IgD-negative memory B cell (primary cell): ENCODE measurements at regions not wholly inside any gene's neighbourhood (a gene's known extent, or its start where the extent isn't known, plus 50 kb on each side); places are given as distances from the start of the nearest gene placed in this dataset.

Experiments
- H3K27ac Mint-ChIP-seq, 3 donors: one replicate each; pipeline ENCODE4 v1.8.0; 2020 to 2022; ENCODE audit warnings: mild to moderate bottlenecking in 3 of 3, mixed read lengths in 3 of 3, moderate library complexity in 1 of 3
- H3K27me3 Mint-ChIP-seq: one replicate; pipeline ENCODE4 v1.8.0; 2021; ENCODE audit warnings: mixed read lengths
- H3K36me3 Mint-ChIP-seq: one replicate; pipeline ENCODE4 v1.8.0; 2020; ENCODE audit warnings: mild to moderate bottlenecking, mixed read lengths
- H3K4me1 Mint-ChIP-seq, 3 donors: one replicate each; pipeline ENCODE4 v1.8.0; 2020 to 2022; ENCODE audit warnings: mixed read lengths in 3 of 3, mild to moderate bottlenecking in 1 of 3
- H3K4me3 Mint-ChIP-seq, 4 donors: one replicate each; pipeline ENCODE4 v1.8.0; 2020 to 2022; ENCODE audit warnings: mild to moderate bottlenecking in 4 of 4, mixed read lengths in 4 of 4, moderate library complexity in 3 of 4
- H3K9me3 Mint-ChIP-seq, 3 donors: one replicate each; pipeline ENCODE4 v1.8.0; 2020 to 2021; ENCODE audit warnings: mixed read lengths in 3 of 3, mild to moderate bottlenecking in 1 of 3

GRCh38 chr13:40381935-40382764 lies 284.3 kb downstream of the FOXO1 start:
- Mint-ChIP-seq H3K9me3 (peaks cover 0 to 3% (median 0%) of the 10 kb centered on the region in 3 donors), H3K27ac (no peak overlapping the region), H3K27me3 (no peaks in the 10 kb centered on the region), H3K4me1 (peaks cover 5 to 19% (median 6%) of the 10 kb centered on the region in 3 donors), H3K36me3 (peaks cover 2% of the 10 kb centered on the region), H3K4me3 (no peak overlapping the region)

GRCh38 chr13:40383132-40383531 lies 283.3 kb downstream of the FOXO1 start:
- H3K4me3 Mint-ChIP-seq, result no peak overlapping the region
- H3K9me3 Mint-ChIP-seq, result peaks cover 0 to 3% (median 2%) of the 10 kb centered on the region in 3 donors
- H3K27ac Mint-ChIP-seq, result no peak overlapping the region
- H3K4me1 Mint-ChIP-seq, result peaks cover 8 to 22% (median 10%) of the 10 kb centered on the region in 3 donors
- H3K36me3 Mint-ChIP-seq, result peaks cover 7% of the 10 kb centered on the region
- H3K27me3 Mint-ChIP-seq, result no peaks in the 10 kb centered on the region

- Mint-ChIP-seq H3K4me3 (no peak overlapping the region), H3K27ac (no peak overlapping the region), H3K9me3 (peaks cover 0 to 2% (median 0%) of the 10 kb centered on the region in 3 donors), H3K4me1 (peaks cover 13 to 22% (median 14%) of the 10 kb centered on the region in 3 donors), H3K27me3 (no peaks in the 10 kb centered on the region), H3K36me3 (peaks cover 7% of the 10 kb centered on the region)
These were observed 282.6 kb downstream of the FOXO1 start for GRCh38 chr13:40383885-40384284.

- H3K9me3 Mint-ChIP-seq, result peaks cover 0 to 2% (median 0%) of the 10 kb centered on the region in 3 donors
- H3K27me3 Mint-ChIP-seq, result no peaks in the 10 kb centered on the region
- H3K4me3 Mint-ChIP-seq, result no peak overlapping the region
- H3K27ac Mint-ChIP-seq, result peak overlapping the region in 1 of 3 donors; percentile 27
- peaks cover 7% of the 10 kb centered on the region for H3K36me3 Mint-ChIP-seq
- peaks cover 9 to 26% (median 19%) of the 10 kb centered on the region in 3 donors for H3K4me1 Mint-ChIP-seq
These were observed 281.2 kb downstream of the FOXO1 start for GRCh38 chr13:40384976-40385857.

- H3K27me3 Mint-ChIP-seq, result no peaks in the 10 kb centered on the region
- H3K4me3 Mint-ChIP-seq, result peak overlapping the region in 1 of 4 donors; percentile 13
- H3K9me3 Mint-ChIP-seq, result peaks cover 0 to 2% (median 0%) of the 10 kb centered on the region in 3 donors
- peaks cover 14 to 24% (median 19%) of the 10 kb centered on the region in 3 donors for H3K4me1 Mint-ChIP-seq
- H3K27ac Mint-ChIP-seq, result no peak overlapping the region
- peaks cover 7% of the 10 kb centered on the region for H3K36me3 Mint-ChIP-seq
These were observed 280.6 kb downstream of the FOXO1 start for GRCh38 chr13:40385858-40386180.

GRCh38 chr13:40386586-40386985 lies 279.9 kb downstream of the FOXO1 start:
- H3K27ac Mint-ChIP-seq, result no peak overlapping the region
- peaks cover 0 to 2% (median 0%) of the 10 kb centered on the region in 3 donors for H3K9me3 Mint-ChIP-seq
- H3K27me3 Mint-ChIP-seq, result no peaks in the 10 kb centered on the region
- H3K4me1 Mint-ChIP-seq, result peaks cover 14 to 24% (median 19%) of the 10 kb centered on the region in 3 donors
- peaks cover 7% of the 10 kb centered on the region for H3K36me3 Mint-ChIP-seq
- peak overlapping the region in 1 of 4 donors; percentile 72 for H3K4me3 Mint-ChIP-seq

DNA sequence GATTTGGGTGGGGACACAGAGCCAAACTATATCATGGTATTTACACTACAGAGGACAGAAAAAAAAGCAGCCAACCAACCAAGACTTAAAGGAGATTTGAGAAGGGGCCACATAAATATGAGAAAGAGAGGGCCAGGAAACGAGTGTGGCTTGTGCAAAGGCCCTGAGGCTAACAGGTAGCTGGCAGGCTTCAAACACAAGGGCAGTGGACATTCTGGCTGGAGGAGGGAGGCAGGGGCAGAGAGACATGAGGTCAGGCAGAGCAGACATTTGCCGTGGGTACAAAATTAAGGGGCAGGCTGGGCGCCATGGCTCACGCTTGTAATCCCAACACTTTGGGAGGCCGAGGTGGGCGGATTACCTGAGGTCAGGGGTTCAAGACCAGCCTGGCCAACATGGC lies 278.7 kb downstream of the FOXO1 start:
- Mint-ChIP-seq H3K4me1 (peaks cover 14 to 24% (median 19%) of the 10 kb centered on the region in 3 donors), H3K36me3 (peaks cover 7% of the 10 kb centered on the region), H3K4me3 (peak overlapping the region in 2 of 4 donors; percentile 13 to 83), H3K27me3 (no peaks in the 10 kb centered on the region), H3K9me3 (peaks cover 0 to 2% (median 0%) of the 10 kb centered on the region in 3 donors), H3K27ac (no peak overlapping the region)

DNA sequence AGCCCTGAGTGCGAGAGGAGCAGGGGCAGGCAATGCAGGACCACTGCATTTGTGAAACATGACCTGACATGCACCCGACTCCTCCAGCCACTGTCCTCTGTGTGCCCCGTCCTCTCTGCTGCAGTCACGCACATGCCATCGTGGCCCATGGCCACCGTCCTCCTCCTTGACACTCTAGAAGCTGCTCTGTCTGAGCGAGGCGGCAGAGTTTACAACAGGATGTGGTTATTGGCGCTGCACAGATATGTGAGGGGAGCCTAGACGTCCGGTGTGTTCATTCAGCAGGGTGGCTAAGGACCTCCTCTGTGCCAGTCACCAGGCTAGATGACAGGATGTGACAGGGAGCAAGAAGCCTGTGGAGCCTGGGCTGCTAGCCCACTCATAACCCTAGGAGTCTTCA lies 277.8 kb downstream of the FOXO1 start:
- Mint-ChIP-seq H3K4me3 (peak overlapping the region; percentile 33 to 95 (median 90)), H3K9me3 (peaks cover 0 to 2% (median 0%) of the 10 kb centered on the region in 3 donors), H3K27ac (peak overlapping the region; percentile 32 to 95 (median 92)), H3K27me3 (no peaks in the 10 kb centered on the region), H3K4me1 (peaks cover 14 to 22% (median 19%) of the 10 kb centered on the region in 3 donors), H3K36me3 (peaks cover 7% of the 10 kb centered on the region)

DNA sequence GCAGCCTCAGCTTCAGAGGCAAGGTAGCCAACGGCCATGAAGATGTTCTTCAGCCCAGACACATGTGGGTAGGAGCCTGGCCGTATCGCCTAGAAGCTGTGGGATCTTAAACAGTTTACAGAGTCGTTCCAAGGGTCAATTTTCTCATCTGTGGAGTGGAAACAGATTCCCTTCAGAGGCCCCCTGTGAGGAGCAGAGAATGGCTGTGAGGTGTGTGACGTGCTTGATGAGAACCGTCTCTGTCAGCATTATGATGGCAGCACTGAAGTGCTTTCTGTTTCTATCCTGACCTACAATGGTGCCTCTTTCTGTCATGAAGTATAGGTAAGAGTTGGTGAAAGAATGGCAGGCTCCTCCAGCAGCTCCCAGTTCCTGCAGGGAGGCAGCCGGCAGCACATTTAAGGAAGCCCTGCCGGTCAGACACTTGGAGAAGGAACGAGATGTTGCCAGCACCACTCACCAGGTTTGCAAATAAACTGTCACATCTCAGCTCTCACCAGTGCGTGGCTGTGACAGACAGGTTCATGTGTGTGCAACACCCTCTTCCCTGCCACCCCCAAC lies 277.3 kb downstream of the FOXO1 start:
- Mint-ChIP-seq H3K27ac (peak overlapping the region; percentile 32 to 95 (median 92)), H3K27me3 (no peaks in the 10 kb centered on the region), H3K4me3 (peak overlapping the region; percentile 33 to 95 (median 90)), H3K36me3 (peaks cover 7% of the 10 kb centered on the region), H3K4me1 (peaks cover 14 to 19% (median 18%) of the 10 kb centered on the region in 3 donors), H3K9me3 (peaks cover 0 to 2% (median 0%) of the 10 kb centered on the region in 3 donors)

DNA sequence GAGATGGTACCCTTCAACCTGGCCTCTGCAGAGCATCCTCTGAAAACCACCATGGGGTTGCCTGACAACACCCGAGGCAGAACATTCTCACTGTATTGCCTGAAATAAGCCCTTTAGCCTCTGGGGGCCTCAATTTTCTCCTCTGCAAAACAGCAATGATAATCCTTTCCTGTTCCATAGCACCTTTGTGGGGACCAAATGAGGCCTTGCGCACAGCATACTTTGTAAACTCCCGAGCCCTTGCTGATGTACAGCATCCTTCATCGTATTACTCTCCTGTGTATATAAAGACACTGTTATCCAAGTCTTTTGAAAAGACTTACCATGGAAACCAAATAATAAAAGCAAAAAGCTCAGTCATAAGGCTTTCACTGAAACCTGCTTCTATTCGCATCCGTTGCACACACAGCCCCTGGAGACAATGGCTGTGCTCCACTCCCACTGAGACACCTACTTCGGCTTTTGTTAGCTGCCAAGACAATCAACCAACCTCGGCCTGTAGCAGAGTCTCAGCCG lies 276.0 kb downstream of the FOXO1 start:
- Mint-ChIP-seq H3K27me3 (no peaks in the 10 kb centered on the region), H3K36me3 (peaks cover 7% of the 10 kb centered on the region), H3K9me3 (peaks cover 0 to 2% (median 0%) of the 10 kb centered on the region in 3 donors), H3K27ac (peak overlapping the region in 1 of 3 donors; percentile 48), H3K4me3 (peak overlapping the region in 1 of 4 donors; percentile 43), H3K4me1 (peaks cover 14 to 19% (median 16%) of the 10 kb centered on the region in 3 donors)

GRCh38 chr13:40391788-40392187 lies 274.7 kb downstream of the FOXO1 start:
- peak overlapping the region in 1 of 3 donors; percentile 89 for H3K27ac Mint-ChIP-seq
- H3K4me1 Mint-ChIP-seq, result peaks cover 17 to 19% (median 19%) of the 10 kb centered on the region in 3 donors
- H3K36me3 Mint-ChIP-seq, result peaks cover 5% of the 10 kb centered on the region
- H3K9me3 Mint-ChIP-seq, result peaks cover 0 to 2% (median 2%) of the 10 kb centered on the region in 3 donors
- no peaks in the 10 kb centered on the region for H3K27me3 Mint-ChIP-seq
- H3K4me3 Mint-ChIP-seq, result no peak overlapping the region

DNA sequence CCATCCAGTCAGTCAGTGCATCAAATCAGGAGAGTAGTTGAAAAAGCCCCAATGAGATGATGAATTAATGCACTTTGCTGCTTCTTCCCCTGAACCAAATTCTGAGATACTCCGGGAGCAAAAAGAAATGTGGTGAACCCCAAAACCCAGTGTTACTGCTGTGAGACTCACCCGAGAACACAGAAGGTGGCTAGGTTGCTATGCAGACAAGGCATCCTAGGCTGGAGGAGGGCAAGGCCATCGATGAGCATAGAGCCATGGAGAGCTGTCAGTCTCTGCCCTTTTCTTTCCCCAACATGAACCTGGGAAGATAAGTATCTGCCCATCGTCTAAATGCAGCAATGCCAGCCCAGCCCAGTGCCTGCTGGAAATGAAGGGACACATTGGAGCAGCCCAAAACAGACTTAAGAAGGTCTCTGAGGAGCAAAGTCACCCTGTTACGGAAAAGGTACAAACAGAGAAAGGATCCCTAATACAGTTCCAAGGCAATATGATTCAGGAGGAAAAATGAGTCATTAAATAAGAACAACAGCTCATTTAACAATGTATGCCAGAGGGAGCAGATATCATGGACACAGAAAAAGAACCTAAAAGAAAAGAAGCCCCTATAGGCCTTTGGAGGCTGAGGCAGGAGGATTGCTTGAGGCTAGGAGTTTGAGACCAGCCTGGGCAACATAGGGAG lies 272.0 kb downstream of the FOXO1 start:
- Mint-ChIP-seq H3K27me3 (no peaks in the 10 kb centered on the region), H3K36me3 (no peaks in the 10 kb centered on the region), H3K4me3 (no peak overlapping the region), H3K9me3 (peaks cover 0 to 2% (median 0%) of the 10 kb centered on the region in 3 donors), H3K27ac (no peak overlapping the region), H3K4me1 (peaks cover 3 to 9% (median 3%) of the 10 kb centered on the region in 3 donors)

GRCh38 chr13:40398065-40398464 lies 268.4 kb downstream of the FOXO1 start:
- peaks cover 0 to 2% (median 0%) of the 10 kb centered on the region in 3 donors for H3K9me3 Mint-ChIP-seq
- peaks cover 14 to 19% (median 17%) of the 10 kb centered on the region in 3 donors for H3K4me1 Mint-ChIP-seq
- no peaks in the 10 kb centered on the region for H3K27me3 Mint-ChIP-seq
- no peak overlapping the region for H3K27ac Mint-ChIP-seq
- H3K4me3 Mint-ChIP-seq, result no peak overlapping the region
- H3K36me3 Mint-ChIP-seq, result no peaks in the 10 kb centered on the region

DNA sequence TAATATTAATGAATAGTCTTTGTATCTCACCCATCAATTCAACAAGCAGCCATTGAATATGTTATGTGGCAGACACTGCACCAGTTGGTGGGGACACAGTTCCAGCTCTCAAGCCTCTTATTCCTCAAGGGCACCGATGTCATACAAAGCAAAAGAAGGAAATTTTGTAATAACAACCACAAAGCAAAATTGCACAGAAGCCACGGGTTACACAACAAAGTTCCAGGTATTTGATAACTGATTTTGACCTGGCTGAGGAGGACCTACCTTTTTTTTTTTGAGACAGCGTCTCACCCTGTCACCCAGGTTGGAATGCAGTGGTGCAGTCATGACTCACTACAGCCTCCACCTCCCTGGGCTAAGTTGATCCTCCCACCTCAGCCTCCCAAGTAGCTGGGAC lies 266.7 kb downstream of the FOXO1 start:
- Mint-ChIP-seq H3K4me1 (peaks cover 14 to 19% (median 18%) of the 10 kb centered on the region in 3 donors), H3K9me3 (peaks cover 0 to 2% (median 0%) of the 10 kb centered on the region in 3 donors), H3K4me3 (no peak overlapping the region), H3K27ac (peak overlapping the region in 1 of 3 donors; percentile 25), H3K36me3 (no peaks in the 10 kb centered on the region), H3K27me3 (no peaks in the 10 kb centered on the region)
